Left lobe of liver (tissue), 2 donors: ENCODE measurements at regions not wholly inside any gene's neighbourhood (a gene's known extent, or its start where the extent isn't known, plus 50 kb on each side); places are given as distances from the start of the nearest gene placed in this dataset.

Experiments used
- ATAC-seq: fragments of 200-7000 bp; cut with Tn5 transposase; one replicate; pipeline ENCODE4 v1.9.1; 2020; ENCODE audit warnings: mild to moderate bottlenecking, moderate library complexity
- DNase-seq: peaks from one replicate; pipeline ENCODE4 v3.0.0-alpha.2; 2020; ENCODE audit warnings: low spot score
- donor health status: DM: no; HTN: no; CAD: no; lungs with moderate emphysema.
- donor health status: DM: no; HTN: yes; CAD: no.

DNA sequence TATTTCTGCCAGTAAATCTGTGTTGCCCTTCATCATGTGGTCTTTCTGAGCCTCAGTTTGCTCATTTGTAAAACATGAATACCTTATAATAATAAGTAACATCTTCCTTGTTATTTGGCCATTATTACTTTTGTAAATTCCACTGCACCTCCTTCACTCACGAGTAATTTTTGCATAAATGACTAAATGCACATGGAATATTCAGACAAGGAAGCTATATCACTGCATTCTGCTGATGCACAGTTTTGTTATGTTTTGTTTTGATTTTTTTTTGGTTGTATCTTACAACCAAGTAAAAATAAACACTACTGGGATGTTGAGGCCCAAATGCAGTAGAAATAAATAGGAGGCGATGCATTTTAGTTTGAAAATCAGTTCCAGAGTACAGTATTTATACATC is 185.3 kb upstream of the POU3F3 start:
- no peak for ATAC-seq
- DNase-seq = no peak

DNA sequence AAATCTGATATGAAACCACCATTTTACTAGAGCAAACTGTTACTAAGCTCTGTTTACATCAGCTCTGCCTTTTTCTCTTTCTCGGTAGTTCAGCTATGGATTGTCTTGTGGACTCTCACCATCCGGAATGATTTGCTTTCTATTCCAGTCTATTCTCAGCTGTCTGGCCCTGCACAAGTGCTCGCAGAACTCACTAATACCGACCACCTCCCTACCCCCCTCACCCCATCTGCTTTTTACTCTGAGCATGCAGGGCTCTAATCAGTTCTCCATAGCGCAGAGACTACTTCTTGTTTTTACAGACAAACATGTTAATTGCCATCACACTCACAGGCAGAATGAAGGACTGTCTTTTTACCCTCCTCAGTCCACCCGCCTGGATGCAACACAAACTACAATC is 180.7 kb upstream of the POU3F3 start:
- no peak for DNase-seq
- ATAC-seq = no peak

DNA sequence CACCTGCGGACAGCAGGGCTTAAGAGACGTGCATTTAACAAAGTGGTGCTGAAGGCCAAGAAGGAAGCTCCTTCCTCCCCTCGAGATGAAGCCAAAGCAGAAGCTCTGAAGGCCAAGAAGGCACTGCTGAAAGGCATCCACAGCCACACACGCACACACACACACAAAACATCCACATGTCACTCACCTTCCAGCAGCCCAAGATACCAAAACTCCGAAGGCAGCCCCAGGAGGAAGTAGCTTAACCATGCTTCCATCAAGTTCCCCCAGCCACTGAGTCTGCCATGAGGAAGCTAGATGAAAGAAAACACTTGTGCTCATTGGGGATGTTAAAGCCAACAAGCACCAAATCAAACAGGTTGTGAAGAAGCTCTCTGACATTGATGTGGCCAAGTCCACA is 175.7 kb upstream of the POU3F3 start:
- ATAC-seq (no peak), DNase-seq (no peak)

DNA sequence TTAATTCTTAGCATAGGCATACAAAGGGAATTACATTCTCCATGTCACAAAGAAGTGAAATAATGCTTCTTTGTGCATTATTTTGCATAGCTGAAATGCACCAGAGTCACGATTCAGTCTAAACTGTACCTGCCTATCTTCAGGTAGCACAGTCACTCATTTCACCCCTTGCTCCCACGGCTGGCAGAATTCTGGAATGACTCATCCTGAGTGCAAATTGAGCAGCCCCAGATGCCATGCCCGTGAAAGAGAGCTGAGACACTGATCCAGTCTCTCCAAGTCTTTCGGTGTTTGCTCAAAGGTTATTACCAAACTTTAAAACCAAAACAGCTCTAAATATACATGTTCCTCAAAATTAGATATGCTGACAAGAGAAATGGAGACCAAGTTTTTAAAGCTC is 168.3 kb upstream of the POU3F3 start:
- DNase-seq (no peak), ATAC-seq (no peak)

DNA sequence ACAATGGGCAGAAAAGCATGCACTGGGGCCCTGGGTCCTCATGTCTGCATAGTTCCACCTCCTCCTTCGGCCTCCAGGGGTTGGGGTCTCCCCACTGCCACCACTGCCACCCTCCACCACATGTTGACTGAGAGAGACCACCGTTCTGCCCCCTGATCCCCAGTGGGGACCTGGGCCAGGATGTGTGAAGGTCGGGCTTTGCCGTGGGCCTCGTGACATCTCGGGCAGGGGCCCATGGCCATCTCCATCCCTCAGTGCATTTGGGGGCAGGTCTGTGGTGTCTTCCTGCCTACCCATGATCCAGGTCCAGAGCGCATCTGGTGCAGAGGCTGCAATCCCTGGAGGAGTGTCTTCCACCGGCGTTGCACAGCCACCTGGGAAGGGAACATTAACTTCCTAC is 166.8 kb upstream of the POU3F3 start:
- ATAC-seq = no peak
- no peak for DNase-seq

DNA sequence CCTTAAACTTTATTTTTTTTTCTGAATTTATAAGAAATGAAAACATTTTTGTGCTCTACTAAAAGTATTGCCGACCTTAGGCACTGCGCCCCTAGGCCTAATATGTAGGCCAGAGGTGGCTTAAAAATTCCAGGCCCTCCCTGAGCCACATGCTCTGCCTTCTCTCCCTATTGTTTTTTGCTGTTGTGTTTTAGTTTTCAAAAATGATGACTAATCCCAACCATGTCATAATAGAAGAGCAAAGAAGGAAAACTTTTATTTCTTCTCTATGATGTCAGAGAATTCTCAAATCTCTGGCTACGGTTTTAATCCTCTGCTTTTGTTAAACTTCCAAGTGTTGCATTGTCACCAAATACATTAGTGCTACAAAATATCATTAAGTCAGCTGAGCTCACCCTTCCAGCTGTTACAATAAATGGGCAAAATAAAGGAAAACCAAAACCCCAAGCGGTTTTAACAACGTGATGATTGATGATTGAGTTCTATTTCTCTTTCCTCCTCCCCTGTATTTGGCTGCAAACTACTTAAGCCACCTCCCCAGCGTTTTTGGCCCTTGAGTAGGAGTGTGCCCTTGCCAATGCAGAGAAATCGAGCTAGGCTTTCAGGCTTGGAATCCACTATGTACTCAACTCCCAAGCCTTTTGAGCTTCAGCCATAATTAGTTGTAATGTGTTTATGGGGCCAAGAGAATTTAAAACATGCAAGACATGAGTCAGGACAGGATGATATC is 163.5 kb upstream of the POU3F3 start:
- ATAC-seq = no peak

DNA sequence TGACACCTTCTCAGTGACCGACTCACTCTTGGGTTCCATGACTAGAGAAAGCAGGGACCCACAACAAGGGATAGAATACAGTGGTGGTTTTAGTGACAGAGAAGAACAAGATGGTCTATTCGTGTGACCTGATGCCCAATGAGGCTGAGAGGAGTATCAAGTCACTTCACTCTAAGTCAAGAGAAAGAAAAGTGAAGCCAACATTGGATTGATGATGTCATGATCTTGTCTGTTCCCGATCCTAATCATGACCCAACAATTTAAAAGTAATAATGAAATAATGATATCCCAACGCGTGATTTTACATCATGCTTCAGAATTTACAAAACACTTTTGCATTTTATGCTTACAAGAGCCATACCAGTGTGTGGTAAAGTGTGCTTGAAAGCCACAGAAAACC is 155.6 kb upstream of the POU3F3 start:
- ATAC-seq (no peak), DNase-seq (no peak)

More for the DNA sequence above, 163.5 kb upstream of the POU3F3 start:
- no peak for DNase-seq

DNA sequence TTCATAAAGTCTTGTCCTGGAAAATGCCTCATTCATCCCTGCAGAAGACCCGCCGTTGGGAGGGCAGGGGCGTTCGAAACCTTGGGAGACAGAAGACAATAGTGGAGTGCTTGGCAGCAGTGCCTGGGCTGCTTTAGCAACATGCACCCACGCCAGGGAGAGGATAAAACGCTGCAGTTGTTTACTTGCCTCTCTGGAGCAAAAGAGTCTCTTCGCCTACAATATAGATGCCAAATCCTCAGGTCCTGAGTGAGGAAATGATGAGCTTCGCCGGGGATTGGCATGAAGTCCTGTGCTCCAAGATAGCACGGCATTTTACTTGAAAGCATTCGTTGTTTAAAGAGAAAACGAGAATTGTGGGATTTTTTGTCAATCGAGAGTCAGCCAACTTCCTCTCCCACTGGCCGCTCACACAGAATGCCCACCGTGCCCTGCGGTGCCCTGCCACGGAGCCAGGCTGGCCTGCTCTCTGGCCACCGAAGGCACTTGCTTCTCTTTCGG is 152.5 kb upstream of the POU3F3 start:
- ATAC-seq = no peak
- no peak for DNase-seq

DNA sequence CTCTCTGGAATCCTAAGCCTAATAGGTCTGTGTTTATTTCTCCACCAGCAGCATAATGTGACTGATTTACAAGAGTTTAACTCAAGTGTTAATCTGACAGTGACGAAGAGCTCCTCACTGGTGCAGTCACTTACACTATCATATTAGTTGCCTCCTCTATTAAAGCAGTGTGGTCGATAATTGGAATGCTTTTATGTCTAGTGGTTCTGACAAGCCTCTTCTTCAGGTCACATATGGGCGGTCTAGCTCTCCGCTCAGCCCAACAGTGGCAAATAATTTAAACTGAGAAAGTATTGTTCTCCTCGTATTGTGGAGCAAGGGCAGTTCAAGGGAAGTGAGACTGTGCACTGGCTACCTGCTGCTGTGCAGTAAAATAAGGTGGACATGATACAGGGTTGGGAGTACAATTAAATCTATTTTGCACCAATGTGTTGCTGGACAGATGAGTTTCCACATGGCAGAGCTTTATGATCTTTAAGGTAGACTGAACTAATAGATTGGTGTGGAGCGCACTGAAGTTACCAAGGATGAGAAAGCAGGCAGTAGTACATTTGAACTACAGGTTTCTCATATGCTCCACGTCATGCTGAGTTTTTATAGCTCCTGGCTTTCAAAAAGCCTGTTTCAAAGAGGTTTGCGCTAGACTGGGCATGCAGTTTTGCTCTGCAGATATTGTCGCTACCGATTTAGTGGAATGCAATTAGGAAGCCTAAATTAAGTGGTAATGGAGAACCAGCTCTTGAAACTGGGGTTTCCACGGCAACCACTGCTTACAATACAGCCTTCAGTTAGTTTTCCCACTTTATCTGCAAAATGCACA is 151.7 kb upstream of the POU3F3 start:
- ATAC-seq (no peak), DNase-seq (no peak)

DNA sequence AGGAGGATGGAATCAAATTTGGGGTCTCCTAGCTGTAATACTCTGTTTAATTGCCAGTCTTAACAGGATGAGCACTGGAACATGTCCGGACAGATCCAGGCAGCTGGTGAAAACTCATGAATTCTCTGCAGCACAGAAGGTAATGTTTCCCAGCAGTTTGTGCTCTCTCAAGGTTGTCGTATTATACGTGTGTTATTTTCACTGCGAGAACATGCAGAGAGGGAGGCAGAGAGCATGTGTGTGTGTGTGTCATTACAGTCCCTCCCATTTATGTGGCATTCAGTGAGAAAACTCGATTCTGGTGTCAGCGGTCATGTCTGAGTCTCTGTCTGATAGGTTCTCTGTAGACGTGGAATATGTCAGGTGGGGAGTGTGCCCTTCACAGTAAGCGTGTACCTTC is 150.2 kb upstream of the POU3F3 start:
- ATAC-seq (no peak), DNase-seq (no peak)

DNA sequence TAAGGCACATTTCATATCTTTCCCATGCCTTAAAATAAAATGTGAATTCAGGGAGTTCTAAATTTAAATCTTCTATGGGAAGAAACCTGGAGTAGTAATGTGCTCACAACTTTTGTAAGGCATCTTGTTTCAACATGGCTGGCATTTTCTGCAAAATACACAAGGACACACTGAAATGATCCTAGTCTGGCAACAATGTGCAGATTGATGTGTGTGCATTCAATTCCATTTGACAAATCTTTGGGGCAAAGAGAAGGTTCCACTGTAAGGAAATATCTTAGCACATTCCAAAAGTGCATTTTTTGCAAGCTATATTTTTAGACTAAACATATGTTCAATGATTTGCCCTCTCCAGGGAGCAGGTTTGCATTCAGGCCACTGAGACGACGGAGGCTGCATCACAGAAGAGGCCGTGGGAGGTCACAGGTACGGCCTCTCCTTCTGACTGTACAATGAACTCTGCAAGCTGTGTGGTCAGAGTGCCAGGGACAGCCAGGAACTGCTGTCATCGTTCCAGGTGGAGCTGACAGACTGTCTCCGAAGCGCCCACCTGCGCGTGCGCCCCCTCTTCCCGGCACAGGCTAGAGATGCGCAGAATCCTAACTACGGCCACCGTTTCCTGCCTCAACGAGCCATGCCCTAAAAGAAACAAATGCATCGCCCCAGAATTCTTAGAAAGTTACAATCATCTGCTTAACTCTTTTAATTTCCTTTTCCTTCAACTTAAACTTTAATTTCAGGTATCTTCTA is 149.2 kb upstream of the POU3F3 start:
- ATAC-seq = no peak
- no peak for DNase-seq

DNA sequence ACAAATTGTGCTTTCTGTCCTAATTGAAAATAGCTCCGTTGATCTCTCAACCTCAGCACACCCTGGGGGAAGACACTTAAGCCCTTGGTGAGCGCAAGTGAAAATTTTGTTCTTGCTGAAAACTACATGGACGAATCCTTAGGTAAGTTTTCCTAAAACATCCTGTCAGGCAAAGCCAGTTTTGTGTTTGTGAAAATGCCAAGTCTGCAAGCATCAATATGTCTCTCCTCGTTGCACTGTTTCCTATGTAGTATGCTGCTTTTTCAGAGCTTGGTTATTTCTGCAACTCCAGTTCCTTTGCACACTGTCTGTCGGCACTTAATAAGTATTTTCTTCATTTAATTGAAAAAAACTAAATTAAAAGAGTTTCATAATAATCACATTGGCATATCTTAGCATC is 146.9 kb upstream of the POU3F3 start:
- ATAC-seq = no peak

DNA sequence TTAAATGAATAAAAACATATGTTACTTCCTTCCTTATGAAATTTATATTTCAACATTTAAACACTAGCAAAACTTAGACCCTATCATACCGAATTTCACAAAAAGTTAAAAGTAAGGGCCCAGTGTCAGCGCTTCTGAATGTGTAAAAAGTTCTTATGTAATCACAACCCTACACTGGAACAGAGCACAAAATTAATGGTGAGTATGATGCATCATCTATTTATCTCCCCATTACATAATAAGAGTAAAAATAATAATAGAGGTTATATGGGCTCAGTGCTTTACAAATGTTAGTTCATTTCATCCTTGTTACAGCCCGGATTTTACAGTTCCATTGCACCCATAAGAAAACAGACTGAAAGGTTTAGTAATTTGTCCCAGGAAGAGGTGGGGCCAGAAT is 144.9 kb upstream of the POU3F3 start:
- DNase-seq (no peak), ATAC-seq (no peak)

More for the DNA sequence above, 146.9 kb upstream of the POU3F3 start:
- no peak for DNase-seq

DNA sequence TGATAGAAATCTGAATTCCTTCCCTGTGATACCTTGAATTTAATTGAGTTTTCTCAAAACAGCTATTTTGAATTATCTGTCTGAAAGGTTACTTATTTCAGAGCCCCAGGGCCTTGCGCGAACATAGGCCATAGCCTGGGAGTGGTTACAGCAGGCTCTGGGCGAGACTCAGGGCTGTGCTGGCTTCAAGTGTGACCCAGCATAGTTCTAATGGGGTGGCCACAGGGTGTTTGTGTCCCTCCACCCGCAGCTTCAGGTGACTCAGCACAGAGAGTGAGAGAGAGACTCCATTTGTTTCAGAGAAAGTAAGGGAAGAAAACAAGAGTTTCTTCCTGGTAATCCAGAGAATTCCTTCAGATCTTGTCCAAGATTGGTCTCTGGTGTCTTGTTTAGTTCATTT is 137.9 kb upstream of the POU3F3 start:
- ATAC-seq (no peak), DNase-seq (no peak)

DNA sequence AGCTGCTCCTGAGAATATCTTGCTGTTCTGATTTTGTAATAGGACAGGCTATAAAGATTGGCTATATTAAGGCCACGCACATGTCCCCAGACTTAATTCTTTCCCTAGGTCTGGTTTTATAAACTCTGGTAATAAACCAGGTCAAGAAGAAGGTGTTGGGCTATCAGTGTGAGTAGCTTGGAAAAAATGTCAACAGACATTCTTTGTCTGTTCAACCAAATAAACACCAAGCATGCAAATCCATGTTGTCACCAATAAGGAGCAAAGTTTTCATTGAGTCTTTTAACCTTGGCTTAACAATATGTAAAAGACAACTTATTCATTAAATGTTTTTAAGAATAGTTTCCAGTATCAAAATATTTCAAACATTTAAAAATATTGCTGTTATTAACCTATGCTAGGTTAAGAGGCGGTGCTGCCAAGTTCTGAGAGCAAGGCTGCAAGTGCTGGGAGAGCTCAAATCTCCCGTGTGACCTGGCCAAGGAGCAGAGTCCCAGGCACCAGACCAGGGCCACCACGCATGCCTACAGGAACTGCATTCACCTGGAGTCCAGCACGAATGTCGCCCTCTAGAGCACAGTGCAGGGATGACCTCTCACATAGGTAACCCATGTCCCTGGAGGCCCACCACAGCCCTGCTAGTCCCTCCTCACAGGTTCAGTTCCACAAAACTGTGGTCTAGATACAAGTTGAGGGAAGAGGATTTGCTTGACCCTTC is 120.5 kb upstream of the POU3F3 start:
- ATAC-seq = peak; percentile 86

DNA sequence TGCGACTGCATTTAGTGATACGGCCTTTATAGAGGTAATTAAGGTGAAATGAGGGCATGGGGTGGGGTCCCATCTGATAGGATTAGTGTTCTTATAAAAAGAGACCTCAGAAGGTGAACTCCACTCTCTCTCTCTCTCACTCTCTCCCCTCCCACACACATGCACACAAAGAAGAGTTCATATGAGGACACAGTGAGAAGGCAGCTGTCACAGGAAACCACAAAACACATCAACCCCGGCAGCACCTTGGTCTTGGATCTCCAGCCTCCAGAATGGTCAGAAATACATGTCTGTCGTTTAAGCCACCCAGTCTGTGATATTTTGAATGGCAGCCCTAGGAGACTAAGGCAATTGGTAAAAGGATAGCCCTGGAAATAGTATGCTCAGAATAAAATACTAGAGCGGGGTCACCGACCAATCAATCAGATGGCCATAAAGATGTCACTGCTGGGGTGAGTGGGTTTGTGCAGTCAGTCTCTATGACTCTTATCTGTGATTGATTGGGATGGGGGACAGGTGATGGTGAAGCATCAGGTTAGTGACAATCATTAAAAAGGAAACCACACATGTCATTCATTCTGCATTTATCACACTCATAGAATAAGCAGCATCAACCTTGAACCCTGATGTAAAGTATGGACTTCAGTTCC is 118.9 kb upstream of the POU3F3 start:
- DNase-seq (no peak), ATAC-seq (no peak)

More for the DNA sequence above, 120.5 kb upstream of the POU3F3 start:
- no peak for DNase-seq

DNA sequence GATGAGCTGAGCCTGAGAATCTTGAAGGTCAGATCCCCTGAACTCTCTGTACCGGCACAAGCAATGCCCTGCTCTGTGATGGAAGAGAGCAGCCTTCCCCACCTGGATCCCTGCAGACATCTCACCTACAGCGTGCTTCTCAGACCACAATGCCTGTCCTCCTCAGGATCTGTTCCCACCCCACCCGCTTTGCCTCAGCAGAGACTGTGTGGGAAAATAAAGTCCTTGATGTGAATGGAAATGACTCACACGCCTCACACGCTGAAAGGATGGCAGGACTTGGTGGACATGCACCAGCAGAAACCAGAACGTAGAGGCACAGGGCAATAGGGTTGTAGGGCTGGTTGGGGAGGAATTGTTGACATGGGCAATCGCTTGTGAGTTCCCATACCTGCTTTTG is 117.9 kb upstream of the POU3F3 start:
- ATAC-seq (no peak), DNase-seq (no peak)

DNA sequence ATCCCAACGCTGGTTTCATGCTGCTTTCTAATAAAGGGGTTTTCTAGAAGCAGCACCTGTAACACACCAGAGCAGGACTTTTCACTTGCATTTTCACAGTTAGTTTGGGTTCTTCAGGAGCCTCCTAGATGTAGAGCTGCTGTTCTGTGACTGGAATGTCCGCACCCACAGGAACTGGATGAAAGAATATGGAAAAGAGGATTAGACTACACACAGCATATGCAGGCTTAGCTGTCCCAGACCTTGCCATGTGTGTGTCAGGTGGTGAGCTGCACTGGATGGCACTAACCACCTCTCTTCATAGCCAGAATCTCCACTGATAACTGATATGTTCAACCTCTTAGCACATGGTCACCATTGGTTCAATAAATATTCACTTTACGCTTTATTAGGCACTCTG is 112.1 kb upstream of the POU3F3 start:
- DNase-seq (no peak), ATAC-seq (no peak)

DNA sequence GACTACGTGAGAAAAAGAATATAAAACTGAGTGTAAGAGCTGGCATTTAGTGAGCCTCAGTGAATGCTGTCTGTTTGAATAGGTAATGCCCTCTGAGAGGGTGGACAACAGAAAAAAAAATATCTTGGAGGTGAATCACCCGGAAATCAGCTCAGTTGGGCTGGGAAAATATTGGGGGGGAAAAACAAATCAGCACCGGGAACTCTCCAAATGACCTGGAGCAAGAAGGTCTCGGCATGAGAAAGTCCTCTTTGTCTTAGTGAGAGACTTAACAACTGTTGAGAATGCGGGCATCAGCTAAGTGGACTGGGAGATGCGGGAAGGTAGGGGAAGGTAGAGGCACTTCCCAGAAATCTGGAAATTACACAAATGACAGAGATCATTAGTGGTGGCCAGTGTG is 109.4 kb upstream of the POU3F3 start:
- no peak for DNase-seq

DNA sequence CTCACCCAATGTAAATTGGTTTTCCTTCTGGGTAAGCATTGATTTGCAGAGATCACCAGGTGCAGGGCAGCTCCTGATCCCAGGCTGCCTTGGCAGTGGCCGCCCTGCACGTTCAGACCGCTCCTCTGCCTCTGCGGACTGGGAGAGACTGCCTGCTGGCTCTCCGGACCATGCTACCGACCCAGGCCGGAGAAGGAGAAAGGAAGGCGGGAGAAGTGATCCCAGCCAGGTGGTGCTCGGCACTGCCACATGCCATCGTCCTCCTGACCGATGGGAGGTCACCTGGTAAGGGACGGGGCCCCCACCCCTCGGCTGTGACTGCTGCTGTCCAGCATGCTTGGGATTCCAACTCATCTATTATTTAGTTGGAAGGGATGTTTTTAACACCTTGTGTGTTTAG is 108.1 kb upstream of the POU3F3 start:
- DNase-seq (no peak), ATAC-seq (no peak)

More for the DNA sequence above, 109.4 kb upstream of the POU3F3 start:
- ATAC-seq = no peak
